GM19397 (cell line): ENCODE measurements at regions not wholly inside any gene's neighbourhood (a gene's known extent, or its start where the extent isn't known, plus 50 kb on each side); places are given as distances from the start of the nearest gene placed in this dataset.

Experiments
- ATAC-seq: cut with Tn5 transposase; IDR thresholded peaks from one replicate; pipeline ENCODE4 v1.9.1; 2021; ENCODE audit warnings: mild to moderate bottlenecking, moderate library complexity; ENCODE audit not compliant: unreplicated experiment

GRCh38 chr5:3811116-3811515 lies 215.5 kb downstream of the IRX1 start:
- no peak for ATAC-seq

- ATAC-seq: no peak
Measured at GRCh38 chr5:3818624-3819023, 223.0 kb downstream of the IRX1 start.

DNA sequence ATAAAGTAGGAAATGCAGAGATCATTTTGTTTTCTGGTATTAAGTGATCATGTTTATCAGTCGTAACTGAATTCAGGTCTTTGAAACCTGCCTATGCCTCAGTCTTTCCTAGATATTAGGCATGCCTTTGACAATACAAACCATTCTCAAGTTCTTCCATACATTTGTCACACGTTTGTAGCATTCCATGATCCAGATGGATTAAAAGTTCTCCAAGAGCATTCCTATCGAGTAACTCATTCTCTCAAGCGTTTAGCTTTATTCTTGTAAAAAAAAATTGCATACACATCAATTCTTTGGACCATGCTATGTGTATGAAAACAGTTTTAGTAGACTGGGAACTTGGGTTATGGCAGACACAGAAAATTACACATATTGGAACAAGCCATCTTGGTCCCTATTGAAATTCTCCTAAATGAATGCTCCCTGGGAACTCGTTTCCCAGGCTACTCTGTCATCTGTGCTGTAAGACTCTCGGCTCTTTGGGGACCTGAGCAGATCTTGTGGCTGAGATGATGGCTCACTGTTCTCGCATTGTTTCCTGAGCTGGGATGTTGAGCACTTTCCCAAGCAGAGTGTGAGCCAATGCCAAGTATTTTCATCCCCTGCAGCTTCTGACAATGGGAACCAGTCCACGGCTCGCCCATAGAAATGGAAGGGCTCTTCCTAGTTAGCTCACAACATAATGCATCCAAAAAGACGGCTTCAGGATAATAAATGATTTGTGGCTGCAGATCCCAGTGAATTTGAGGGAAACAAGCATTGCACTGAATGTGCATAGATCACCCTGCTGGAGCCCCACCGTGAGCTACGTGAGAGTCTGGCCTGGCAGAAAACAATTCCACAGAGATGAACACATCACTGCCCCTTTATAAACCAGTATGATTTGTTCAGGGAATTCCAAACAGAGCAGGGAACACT lies 230.2 kb downstream of the IRX1 start:
- no peak for ATAC-seq

- no peak for ATAC-seq
Measured at GRCh38 chr5:3827624-3828023, 232.0 kb downstream of the IRX1 start.

DNA sequence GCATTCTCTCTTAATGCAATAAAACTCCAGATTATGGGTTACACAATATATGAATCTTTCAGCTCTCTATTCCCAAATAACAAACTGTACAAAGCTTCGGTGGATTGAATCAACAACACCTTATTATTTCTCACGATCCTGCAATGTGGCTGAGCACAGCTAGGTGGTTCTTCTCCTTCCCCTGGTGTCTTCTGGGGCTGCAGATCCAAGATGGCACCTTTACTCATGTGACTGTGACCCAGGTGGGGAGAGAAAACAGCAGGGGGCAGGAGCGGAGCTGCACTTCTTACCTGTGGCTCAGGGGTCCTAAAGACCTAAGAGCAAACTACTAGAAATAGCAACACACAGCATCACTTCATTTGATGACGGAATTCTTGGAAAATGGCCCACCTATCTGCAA lies 233.1 kb downstream of the IRX1 start:
- no peak for ATAC-seq

- ATAC-seq: no peak
Measured at GRCh38 chr5:3833566-3833965, 237.9 kb downstream of the IRX1 start.

- no peak for ATAC-seq
Measured at GRCh38 chr5:3835811-3836210, 240.2 kb downstream of the IRX1 start.

- ATAC-seq: no peak
Measured at GRCh38 chr5:3836528-3836927, 240.9 kb downstream of the IRX1 start.

DNA sequence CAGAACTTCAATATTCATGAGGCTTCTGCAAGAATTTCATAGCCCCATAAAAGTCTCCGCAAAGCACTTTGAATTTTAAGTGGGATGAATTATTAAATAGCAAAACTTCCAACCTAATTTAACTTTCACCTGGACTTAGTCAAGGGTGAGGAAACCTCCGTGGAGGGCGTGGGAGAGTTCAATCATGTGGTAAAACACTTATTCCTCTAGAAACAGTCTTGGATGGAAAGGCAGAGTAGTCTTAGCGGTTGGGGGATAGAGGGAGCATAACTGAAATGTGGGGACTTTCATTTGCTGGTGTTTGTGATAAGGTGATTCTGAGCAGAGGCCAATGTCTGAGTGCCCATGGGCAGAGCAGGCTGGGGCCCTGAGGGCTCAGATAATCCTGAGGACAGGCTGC lies 241.9 kb downstream of the IRX1 start:
- no peak for ATAC-seq

DNA sequence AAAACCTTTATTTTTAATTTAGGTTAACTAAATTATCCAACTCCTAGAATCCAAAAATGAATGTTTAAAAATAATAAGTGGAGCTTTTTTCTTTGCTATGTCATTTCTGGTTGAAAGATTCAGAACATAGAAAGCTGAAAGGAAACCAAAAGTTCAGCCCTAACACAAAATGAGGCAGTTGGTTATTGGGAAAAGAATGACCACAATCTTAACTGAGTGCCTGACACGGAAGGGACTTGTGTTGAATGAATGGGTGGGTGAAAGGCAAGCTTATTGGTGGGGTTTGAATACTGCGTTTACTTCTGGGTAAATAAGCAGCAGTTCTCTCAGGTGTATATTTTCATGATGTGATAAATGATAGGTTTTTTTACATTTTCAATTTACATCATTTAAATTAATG lies 243.5 kb downstream of the IRX1 start:
- no peak for ATAC-seq

DNA sequence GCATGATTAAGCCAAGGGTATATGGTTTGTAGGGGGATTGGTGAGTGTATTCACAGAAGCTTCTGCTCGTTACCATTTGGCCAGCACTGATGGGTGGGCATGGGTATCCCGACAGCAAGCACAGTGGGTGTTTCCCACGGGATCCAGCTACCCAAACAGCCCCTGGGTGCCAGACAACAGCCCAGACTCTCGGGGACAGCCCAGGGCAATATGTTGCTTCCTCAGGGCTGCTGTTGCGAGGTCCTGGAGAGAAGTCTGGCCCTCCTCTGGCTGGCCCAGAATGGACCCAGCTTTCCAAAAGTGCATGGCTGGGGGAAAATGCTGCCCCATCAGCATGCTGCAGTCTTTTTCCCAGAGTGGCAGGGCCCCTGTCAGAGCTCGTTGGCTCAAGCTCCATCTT lies 247.0 kb downstream of the IRX1 start:
- ATAC-seq: no peak

GRCh38 chr5:3843706-3844105 lies 248.1 kb downstream of the IRX1 start:
- ATAC-seq: no peak

- no peak for ATAC-seq
Measured at GRCh38 chr5:3844266-3844665, 248.6 kb downstream of the IRX1 start.

- no peak for ATAC-seq
Measured at GRCh38 chr5:3845230-3845629, 249.6 kb downstream of the IRX1 start.

- ATAC-seq: no peak
Measured at GRCh38 chr5:3852161-3852916, 256.7 kb downstream of the IRX1 start.

DNA sequence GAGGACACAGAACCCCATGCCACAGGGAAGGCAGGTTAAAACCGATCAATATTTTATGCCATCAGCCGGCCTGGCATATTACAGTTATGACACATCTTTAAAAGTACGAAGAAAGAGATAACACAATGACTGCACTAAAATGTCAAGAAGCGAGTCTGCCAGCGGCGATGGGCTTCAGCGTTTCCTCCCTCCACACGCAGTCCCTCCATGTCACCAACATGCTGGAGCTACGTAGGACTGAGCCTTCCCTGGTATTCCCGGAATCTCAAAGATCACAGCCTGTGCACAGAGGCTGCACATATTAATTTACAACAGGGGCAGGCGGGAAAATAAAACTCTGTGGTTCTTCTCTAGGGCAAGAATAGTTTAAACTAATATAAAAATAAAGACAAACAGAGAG lies 257.7 kb downstream of the IRX1 start:
- no peak for ATAC-seq

DNA sequence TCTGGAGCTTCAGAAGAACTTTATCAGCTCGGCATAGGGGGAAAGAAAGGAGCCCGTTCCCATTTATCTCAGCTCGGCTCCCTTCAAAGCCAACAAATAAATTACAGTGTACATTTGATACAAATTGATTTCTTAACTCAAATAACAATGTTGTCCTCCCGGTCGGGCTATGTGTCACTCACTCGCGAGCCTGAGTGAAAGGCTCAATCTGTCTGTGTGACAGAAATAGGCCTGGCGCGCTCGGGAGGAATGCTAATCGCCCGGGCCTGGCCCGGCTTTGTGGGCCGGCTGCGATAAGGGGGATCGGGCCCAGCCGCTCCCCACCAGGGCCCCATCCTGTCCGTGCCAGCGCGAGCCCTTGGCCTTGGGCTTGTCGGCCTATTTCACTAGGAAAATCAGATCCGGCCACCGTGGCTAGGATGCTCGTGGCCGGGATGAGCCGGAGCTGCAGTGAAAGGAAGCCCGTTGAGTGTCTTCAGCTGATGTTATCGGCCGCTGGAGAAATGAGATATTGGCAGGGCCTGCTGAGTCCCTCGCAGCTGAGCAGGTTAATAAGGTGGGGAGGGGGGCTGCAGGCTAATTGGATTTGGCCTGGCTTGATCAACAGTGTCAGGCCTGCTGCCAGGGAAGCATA lies 258.7 kb downstream of the IRX1 start:
- ATAC-seq: no peak

DNA sequence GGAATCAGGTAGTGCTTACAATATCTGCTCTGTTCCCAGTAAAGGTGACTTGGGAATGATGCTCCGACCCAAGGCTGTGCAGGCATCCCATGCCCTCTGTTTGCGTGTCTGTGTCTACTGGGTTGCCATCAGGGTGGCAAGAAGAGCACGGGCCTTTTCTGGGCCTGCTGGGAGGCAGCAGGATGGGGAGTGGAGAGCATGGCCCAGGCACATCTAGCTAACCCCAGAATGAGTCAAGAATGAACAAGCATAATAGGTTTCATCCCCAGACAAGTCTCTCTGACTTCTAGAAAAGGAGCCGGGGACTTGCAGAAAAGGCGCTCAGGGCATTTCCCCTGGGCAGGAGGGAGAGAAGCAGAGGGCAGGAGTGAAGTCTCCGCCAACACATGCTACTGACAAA lies 260.4 kb downstream of the IRX1 start:
- ATAC-seq: no peak

- ATAC-seq: no peak
Measured at GRCh38 chr5:3858524-3858923, 262.9 kb downstream of the IRX1 start.

- no peak for ATAC-seq
Measured at GRCh38 chr5:3862906-3863305, 267.3 kb downstream of the IRX1 start.

DNA sequence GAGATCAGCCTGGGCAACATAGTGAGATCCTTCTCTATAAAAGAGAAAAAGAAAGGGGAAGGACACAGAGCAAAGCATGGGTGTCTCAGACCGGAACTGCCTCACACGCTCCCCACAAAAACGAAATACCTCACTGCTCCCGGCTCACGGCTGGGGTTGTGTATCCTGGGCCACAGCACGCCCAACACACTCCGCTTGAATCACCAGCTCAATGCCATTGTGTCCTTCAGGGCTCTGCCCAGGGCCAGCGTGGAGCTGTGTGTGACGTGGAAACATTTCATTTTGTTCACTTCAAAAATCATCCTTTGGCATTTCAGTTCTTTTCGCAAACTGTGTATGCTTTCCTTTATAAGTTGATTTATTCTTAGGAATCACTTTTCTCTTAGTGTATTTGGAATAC lies 279.5 kb downstream of the IRX1 start:
- no peak for ATAC-seq

DNA sequence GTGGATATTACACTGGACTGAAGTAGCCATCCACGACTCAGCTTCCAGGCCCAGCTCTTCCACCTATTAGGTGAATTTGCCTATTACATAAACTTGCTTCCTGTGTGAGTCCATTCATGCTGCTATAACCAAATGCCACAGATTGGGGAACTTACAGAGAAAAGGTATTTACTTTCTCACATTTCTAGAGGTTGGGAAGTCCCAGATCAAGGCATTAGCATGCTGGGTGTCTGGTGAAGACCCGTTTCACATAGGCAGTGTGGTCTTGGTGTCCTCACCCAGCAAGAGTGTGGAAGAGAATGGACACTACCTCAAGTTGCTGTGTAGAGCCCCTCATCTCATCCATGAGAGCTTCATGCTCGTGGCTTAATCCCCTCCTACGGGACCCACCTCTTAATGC lies 282.6 kb downstream of the IRX1 start:
- no peak for ATAC-seq
